ENCODE measurements at regions not wholly inside any gene's neighbourhood (a gene's known extent, or its start where the extent isn't known, plus 50 kb on each side); places are given as distances from the start of the nearest gene placed in this dataset.

GRCh38 chr10:10676972-10677371 lies 340.7 kb upstream of the CELF2 start:
- H3K9me1 ChIP-seq (ENCODE audit: control insufficient read depth, extremely low read depth, insufficient read depth, low read length), result no peaks in the 10 kb centered on the region
- dilution Hi-C loops (cut with MboI; ENCODE audit: extremely low pct_ligation_motif_present, low sequenced_read_pairs), result no loop called here

GRCh38 chr10:10677479-10677878 lies 340.2 kb upstream of the CELF2 start:
- TF ChIP-seq EZH2 (IDR thresholded peaks at IDR 0.05; ENCODE audit: low read length) (no peak), CTCF (optimal IDR thresholded peaks at IDR 0.05 in 1 of 3, IDR thresholded peaks at IDR 0.05 in 1 of 3, conservative IDR thresholded peaks at IDR 0.05 in 1 of 3; ENCODE audit: extremely low read depth in 1 of 3, insufficient read depth in 2 of 3, low read length in 3 of 3) (peak; percentile 51 to 89 (median 57))
- no peaks in the 10 kb centered on the region for H3K79me2 ChIP-seq (ENCODE audit: control insufficient read depth, insufficient read depth, low read length)
- H3K27ac ChIP-seq (ENCODE audit: control insufficient read depth, insufficient read depth, low read length), result no peak overlapping the region
- no peak overlapping the region for H3K4me2 ChIP-seq (ENCODE audit: control insufficient read depth, extremely low read depth, insufficient read depth, low read depth, low read length)
- no peaks in the 10 kb centered on the region for H3K36me3 ChIP-seq (ENCODE audit: control insufficient read depth in 2 of 2, extremely low read depth in 1 of 2, insufficient read depth in 2 of 2, low read length in 2 of 2)
- no peaks in the 10 kb centered on the region for H4K20me1 ChIP-seq (ENCODE audit: control insufficient read depth, extremely low read depth, insufficient read depth, low read length)
- no peaks in the 10 kb centered on the region for H3K4me1 ChIP-seq (ENCODE audit: control insufficient read depth, extremely low read depth, insufficient read depth, low read length)
- no peak overlapping the region for H3K4me3 ChIP-seq (ENCODE audit: control insufficient read depth in 2 of 3, extremely low read depth in 1 of 3, insufficient read depth in 2 of 3, low read depth in 1 of 3, low read length in 3 of 3)
- peak; percentile 83 for FAIRE-seq
- H3K9me1 ChIP-seq (ENCODE audit: control insufficient read depth, extremely low read depth, insufficient read depth, low read length), result no peaks in the 10 kb centered on the region
- dilution Hi-C loops (cut with MboI; ENCODE audit: extremely low pct_ligation_motif_present, low sequenced_read_pairs), result no loop called here
- H2AFZ ChIP-seq (ENCODE audit: control insufficient read depth, low read length), result no peak overlapping the region
- no peaks in the 10 kb centered on the region for H3K9me3 ChIP-seq (ENCODE audit: control insufficient read depth, low read depth, low read length)
- no peak overlapping the region for H3K9ac ChIP-seq (ENCODE audit: control insufficient read depth, extremely low read depth, insufficient read depth, low read length)
- DNase-seq (ENCODE audit: low read depth, low spot score), result no peak
- no peaks in the 10 kb centered on the region for H3K27me3 ChIP-seq (ENCODE audit: control insufficient read depth, extremely low read depth, insufficient read depth, low read length)

More at GRCh38 chr10:10676972-10677371, 340.7 kb upstream of the CELF2 start:
- Histone ChIP-seq H3K79me2 (ENCODE audit: control insufficient read depth, insufficient read depth, low read length) (no peaks in the 10 kb centered on the region), H3K4me1 (ENCODE audit: control insufficient read depth, extremely low read depth, insufficient read depth, low read length) (no peaks in the 10 kb centered on the region), H3K36me3 (ENCODE audit: control insufficient read depth in 2 of 2, extremely low read depth in 1 of 2, insufficient read depth in 2 of 2, low read length in 2 of 2) (no peaks in the 10 kb centered on the region), H3K27me3 (ENCODE audit: control insufficient read depth, extremely low read depth, insufficient read depth, low read length) (no peaks in the 10 kb centered on the region), H4K20me1 (ENCODE audit: control insufficient read depth, extremely low read depth, insufficient read depth, low read length) (no peaks in the 10 kb centered on the region), H3K9ac (ENCODE audit: control insufficient read depth, extremely low read depth, insufficient read depth, low read length) (no peak overlapping the region), H3K9me3 (ENCODE audit: control insufficient read depth, low read depth, low read length) (no peaks in the 10 kb centered on the region), H3K27ac (ENCODE audit: control insufficient read depth, insufficient read depth, low read length) (no peak overlapping the region), H3K4me3 (ENCODE audit: control insufficient read depth in 2 of 3, extremely low read depth in 1 of 3, insufficient read depth in 2 of 3, low read depth in 1 of 3, low read length in 3 of 3) (no peak overlapping the region), H3K4me2 (ENCODE audit: control insufficient read depth, extremely low read depth, insufficient read depth, low read depth, low read length) (no peak overlapping the region), H2AFZ (ENCODE audit: control insufficient read depth, low read length) (no peak overlapping the region)
- FAIRE-seq, result no peak
- TF ChIP-seq EZH2 (IDR thresholded peaks at IDR 0.05; ENCODE audit: low read length) (no peak), CTCF (optimal IDR thresholded peaks at IDR 0.05 in 1 of 3, IDR thresholded peaks at IDR 0.05 in 1 of 3, conservative IDR thresholded peaks at IDR 0.05 in 1 of 3; ENCODE audit: extremely low read depth in 1 of 3, insufficient read depth in 2 of 3, low read length in 3 of 3) (no peak)
- no peak for DNase-seq (ENCODE audit: low read depth, low spot score)
